H9 (cell line): ENCODE measurements at regions not wholly inside any gene's neighbourhood (a gene's known extent, or its start where the extent isn't known, plus 50 kb on each side); places are given as distances from the start of the nearest gene placed in this dataset.

Source experiments
- DNase-seq: peaks from one replicate; pipeline ENCODE4 v3.0.0-alpha.2; 2017
- H2AFZ ChIP-seq: one replicate; pipeline ENCODE4 v1.6.1; 2013; ENCODE audit warnings: mild to moderate bottlenecking, low read length, control low read depth, moderate library complexity
- H2AK5ac ChIP-seq: 2 replicates; pipeline ENCODE4 v1.6.1; 2013; ENCODE audit warnings: low read length, control low read depth, mixed read lengths; ENCODE audit not compliant: insufficient read length
- H2BK120ac ChIP-seq: one replicate; pipeline ENCODE4 v1.6.1; 2013; ENCODE audit warnings: low read depth, mild to moderate bottlenecking, low read length, control low read depth, inconsistent platforms; ENCODE audit not compliant: poor library complexity, severe bottlenecking
- H2BK12ac ChIP-seq: 2 replicates; pipeline ENCODE4 v1.6.1; 2013; ENCODE audit warnings: low read length, control low read depth, mixed read lengths, low read depth; ENCODE audit not compliant: insufficient read length
- H2BK15ac ChIP-seq: 2 replicates; pipeline ENCODE4 v1.6.1; 2013; ENCODE audit warnings: low read depth, low read length, control low read depth
- H2BK20ac ChIP-seq: one replicate; pipeline ENCODE4 v1.6.1; 2013; ENCODE audit warnings: low read depth, mild to moderate bottlenecking, low read length, control low read depth, inconsistent platforms; ENCODE audit not compliant: poor library complexity, severe bottlenecking
- H2BK5ac ChIP-seq: 2 replicates; pipeline ENCODE4 v1.6.1; 2013; ENCODE audit warnings: low read length, control low read depth, mixed read lengths; ENCODE audit not compliant: insufficient read length
- H3K14ac ChIP-seq: 2 replicates; pipeline ENCODE4 v1.6.1; 2013; ENCODE audit warnings: low read length, control low read depth; ENCODE audit not compliant: insufficient read depth
- H3K18ac ChIP-seq: 2 replicates; pipeline ENCODE4 v1.6.1; 2013; ENCODE audit warnings: low read depth, mild to moderate bottlenecking, mixed read lengths, low read length, control low read depth; ENCODE audit not compliant: insufficient read length
- H3K23ac ChIP-seq: 2 replicates; pipeline ENCODE4 v1.6.1; 2013; ENCODE audit warnings: low read length, control low read depth, mixed read lengths, low read depth; ENCODE audit not compliant: insufficient read length
- H3K23me2 ChIP-seq: 2 replicates; pipeline ENCODE4 v1.6.1; 2013; ENCODE audit warnings: low read depth, mild to moderate bottlenecking, mixed read lengths, low read length, control low read depth; ENCODE audit not compliant: insufficient read length, poor library complexity, severe bottlenecking
- H3K27ac ChIP-seq: 2 replicates; pipeline ENCODE4 v1.5.1; 2013; ENCODE audit warnings: low read length, control low read depth, mixed read lengths, low read depth; ENCODE audit not compliant: insufficient read length
- H3K27me3 ChIP-seq: 2 replicates; pipeline ENCODE4 v1.6.1; 2013; ENCODE audit warnings: low read length, control low read depth, inconsistent platforms; ENCODE audit not compliant: insufficient read depth
- H3K4ac ChIP-seq: 2 replicates; pipeline ENCODE4 v1.6.1; 2013; ENCODE audit warnings: low read depth, mild to moderate bottlenecking, control low read depth, inconsistent platforms, low read length, moderate library complexity
- H3K4me1 ChIP-seq: 2 replicates; pipeline ENCODE4 v1.6.1; 2013; ENCODE audit warnings: low read length, control low read depth, inconsistent platforms; ENCODE audit not compliant: insufficient read depth
- H3K4me2 ChIP-seq: 2 replicates; pipeline ENCODE4 v1.6.1; 2013; ENCODE audit warnings: low read length, control low read depth, mixed read lengths; ENCODE audit not compliant: insufficient read length, insufficient read depth
- H3K56ac ChIP-seq: 2 replicates; pipeline ENCODE4 v1.6.1; 2013; ENCODE audit warnings: low read depth, mild to moderate bottlenecking, mixed read lengths, low read length, control low read depth; ENCODE audit not compliant: insufficient read length
- H3K79me1 ChIP-seq: 2 replicates; pipeline ENCODE4 v1.6.1; 2013; ENCODE audit warnings: low read depth, mild to moderate bottlenecking, moderate library complexity, low read length, control low read depth, inconsistent platforms; ENCODE audit not compliant: insufficient read depth, poor library complexity, severe bottlenecking
- H3K79me2 ChIP-seq: 2 replicates; pipeline ENCODE4 v1.6.1; 2013; ENCODE audit warnings: low read length, control low read depth, inconsistent platforms; ENCODE audit not compliant: insufficient read depth
- H3K9ac ChIP-seq: 2 replicates; pipeline ENCODE4 v1.6.1; 2013; ENCODE audit warnings: low read length, control low read depth, mixed read lengths; ENCODE audit not compliant: insufficient read length; ENCODE audit errors: extremely low read depth
- H3K9me3 ChIP-seq: one replicate; pipeline ENCODE4 v1.6.1; 2013; ENCODE audit warnings: low read depth, low read length, inconsistent platforms; ENCODE audit not compliant: control insufficient read depth
- H3T11ph ChIP-seq: one replicate; pipeline ENCODE4 v1.6.1; 2013; ENCODE audit warnings: mild to moderate bottlenecking, low read length, control low read depth, inconsistent platforms
- H4K20me1 ChIP-seq: one replicate; pipeline ENCODE4 v1.6.1; 2013; ENCODE audit not compliant: control insufficient read depth, insufficient read length, insufficient read depth
- H4K5ac ChIP-seq: 2 replicates; pipeline ENCODE4 v1.6.1; 2013; ENCODE audit warnings: low read depth, mild to moderate bottlenecking, mixed read lengths, low read length, control low read depth; ENCODE audit not compliant: insufficient read length
- H4K8ac ChIP-seq: replicated peaks from 2 replicates; pipeline ENCODE4 v1.6.1; 2013; ENCODE audit warnings: low read length, control low read depth, mixed read lengths, low read depth; ENCODE audit not compliant: insufficient read length
- H4K91ac ChIP-seq: 2 replicates; pipeline ENCODE4 v1.6.1; 2013; ENCODE audit warnings: low read depth, mild to moderate bottlenecking, moderate library complexity, mixed read lengths, low read length, control low read depth; ENCODE audit not compliant: insufficient read length
- H3K27ac Mint-ChIP-seq, 3 experiments: 2 replicates in 2 of 3; 3 replicates in 1 of 3; pipeline ENCODE4 v1.8.0; 2020 to 2021; ENCODE audit warnings: mixed read lengths in 3 of 3, mild to moderate bottlenecking in 1 of 3, moderate library complexity in 1 of 3
- H3K27me3 Mint-ChIP-seq: 2 replicates; pipeline ENCODE4 v1.8.0; 2021; ENCODE audit warnings: low read depth, mild to moderate bottlenecking, moderate library complexity, mixed read lengths
- H3K36me3 Mint-ChIP-seq, 3 experiments: 2 replicates in 2 of 3; 3 replicates in 1 of 3; pipeline ENCODE4 v1.8.0; 2020 to 2021; ENCODE audit warnings: low read depth in 3 of 3, mixed read lengths in 3 of 3; ENCODE audit not compliant: insufficient read depth in 1 of 3
- H3K4me1 Mint-ChIP-seq, 2 experiments: 2 replicates each; pipeline ENCODE4 v1.8.0; 2020; ENCODE audit warnings: mixed read lengths in 2 of 2
- H3K4me3 Mint-ChIP-seq, 2 experiments: 2 replicates in 1 of 2; 3 replicates in 1 of 2; pipeline ENCODE4 v1.8.0; 2020 to 2021; ENCODE audit warnings: mild to moderate bottlenecking in 2 of 2, mixed read lengths in 2 of 2, moderate library complexity in 1 of 2
- H3K9me3 Mint-ChIP-seq, 2 experiments: 2 replicates in 1 of 2; 3 replicates in 1 of 2; pipeline ENCODE4 v1.8.0; 2020; ENCODE audit warnings: mild to moderate bottlenecking in 2 of 2, mixed read lengths in 2 of 2, moderate library complexity in 1 of 2
- CTCF ChIP-seq: fragments of 200-600 bp; sonication (generic); conservative IDR thresholded peaks from 3 replicates; pipeline ENCODE4 v1.8.0; 2021; ENCODE audit warnings: antibody characterized with exemption, mild to moderate bottlenecking
- WGBS: extraction: QIAGEN DNeasy Blood & Tissue Kit; methylation state at CpG from one replicate; pipeline ENCODE4 v1.1.7; 2013; ENCODE audit warnings: missing lambda C conversion rate, low lambda C conversion rate, mixed read lengths; ENCODE audit not compliant: insufficient read length; ENCODE audit errors: extremely low coverage; 5-methylcytosine and 5-hydroxymethylcytosine counted together

- Mint-ChIP-seq H3K36me3 (no peaks in the 10 kb centered on the region; a peak in 1 of 7 replicates), H3K27ac (no peak overlapping the region), H3K27me3 (no peaks in the 10 kb centered on the region), H3K9me3 (no peaks in the 10 kb centered on the region), H3K4me1 (peaks cover 15 to 30% of the 10 kb centered on the region in 2 experiments), H3K4me3 (no peak overlapping the region)
- Histone ChIP-seq H3K56ac (no peak overlapping the region), H3K18ac (no peak overlapping the region), H2AK5ac (no peak overlapping the region), H3K27ac (no peak overlapping the region), H2BK5ac (no peak overlapping the region), H3K14ac (no peak overlapping the region), H2BK120ac (no peak overlapping the region), H3K23ac (no peak overlapping the region), H2AFZ (no peak overlapping the region), H3T11ph (no peak overlapping the region), H4K91ac (no peak overlapping the region), H3K79me2 (no peaks in the 10 kb centered on the region), H3K4me1 (no peaks in the 10 kb centered on the region), H4K8ac (no peak overlapping the region), H3K4ac (no peak overlapping the region), H3K4me2 (no peak overlapping the region), H3K9me3 (no peaks in the 10 kb centered on the region), H3K23me2 (no peaks in the 10 kb centered on the region), H2BK20ac (no peak overlapping the region), H4K20me1 (no peaks in the 10 kb centered on the region), H2BK12ac (no peak overlapping the region), H2BK15ac (no peak overlapping the region), H3K9ac (no peak overlapping the region), H3K27me3 (no peaks in the 10 kb centered on the region), H4K5ac (no peak overlapping the region), H3K79me1 (no peaks in the 10 kb centered on the region)
- TF ChIP-seq CTCF = no peak
- DNase-seq = no peak
- no CpG with 5 or more reads among the region's 5 CpGs for WGBS
Measured at GRCh38 chr2:199119796-199120195, 337.9 kb downstream of the SATB2 start.
